MCF 10A (cell line): ENCODE measurements at regions not wholly inside any gene's neighbourhood (a gene's known extent, or its start where the extent isn't known, plus 50 kb on each side); places are given as distances from the start of the nearest gene placed in this dataset.
A peak's percentile ranks its signal among the peaks of the same experiment; 100 is the strongest.

Experiments
- BruUV-seq: library from RNA; stranded (reverse); fragments of 400-500 nt; replicated peaks from 2 replicates; lab custom pipeline; 2021; lab: Mats Ljungman, UMichigan
- CTCF ChIA-PET: fragments of 300-600 bp; sonication (Branson Sonifier 250); formaldehyde crosslinking; extraction: SDS; loops from one replicate; lab custom pipeline; 2021; ENCODE audit warnings: antibody characterized with exemption, inconsistent platforms; lab: Yijun Ruan, JAX
- POLR2A ChIA-PET: fragments of 300-600, 350-650 bp; sonication (Branson Sonifier 250); formaldehyde crosslinking; extraction: SDS; loops from one replicate; lab custom pipeline; 2020; ENCODE audit warnings: antibody characterized with exemption, inconsistent platforms; lab: Yijun Ruan, JAX
- DNase-seq: peaks from one replicate; pipeline ENCODE4 v3.0.0-alpha.2; 2018; ENCODE audit not compliant: unreplicated experiment
- H3K27ac Mint-ChIP-seq: one replicate; pipeline ENCODE4 v1.8.0; 2022; ENCODE audit warnings: mild to moderate bottlenecking, low read depth, mixed read lengths; ENCODE audit not compliant: unreplicated experiment
- H3K27me3 Mint-ChIP-seq: one replicate; pipeline ENCODE4 v1.8.0; 2022; ENCODE audit warnings: mixed read lengths; ENCODE audit not compliant: insufficient read depth, unreplicated experiment
- H3K36me3 Mint-ChIP-seq: one replicate; pipeline ENCODE4 v1.8.0; 2022; ENCODE audit warnings: mild to moderate bottlenecking, moderate library complexity, mixed read lengths; ENCODE audit not compliant: insufficient read depth, unreplicated experiment
- H3K4me1 Mint-ChIP-seq: one replicate; pipeline ENCODE4 v1.8.0; 2022; ENCODE audit warnings: mixed read lengths; ENCODE audit not compliant: insufficient read depth, unreplicated experiment
- H3K4me3 Mint-ChIP-seq: one replicate; pipeline ENCODE4 v1.8.0; 2022; ENCODE audit warnings: mild to moderate bottlenecking, moderate library complexity, mixed read lengths; ENCODE audit not compliant: unreplicated experiment
- H3K9me3 Mint-ChIP-seq: one replicate; pipeline ENCODE4 v1.8.0; 2022; ENCODE audit warnings: mixed read lengths; ENCODE audit not compliant: unreplicated experiment
- intact Hi-C: fragments of 100-400 bp; cut with micrococcal nuclease; formaldehyde crosslinking; loops from 2 replicates; pipeline ENCODE4 v1.14.1; 2022
- TF ChIP-seq, protein P1 (sequence below): fragments of 200-600 bp; IDR thresholded peaks from one replicate; pipeline ENCODE4 v1.8.0; 2022; ENCODE audit warnings: antibody characterized with exemption, mild to moderate bottlenecking; ENCODE audit not compliant: unreplicated experiment

DNA sequence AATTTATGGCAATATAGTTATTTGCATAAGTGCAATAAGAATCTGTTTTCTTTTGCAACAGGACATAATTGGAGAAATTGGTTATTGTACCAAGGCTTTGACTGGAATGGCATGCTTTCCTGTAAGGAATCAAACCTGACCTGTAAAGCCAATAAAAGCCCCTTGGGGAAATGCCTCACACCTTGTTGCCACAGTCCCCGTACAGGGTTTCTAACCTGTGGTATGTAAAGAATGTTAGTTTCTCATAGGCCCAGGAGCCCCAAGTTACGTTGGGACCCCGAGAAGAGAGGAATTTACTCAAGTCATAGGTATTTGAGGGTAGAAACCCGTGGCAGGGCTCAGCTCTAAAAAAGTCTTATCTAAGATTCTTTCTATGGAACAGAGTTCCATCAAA lies 441.4 kb downstream of the IGSF11 start:
- intact Hi-C loops = no loop called here
- POLR2A ChIA-PET = no interaction called here
- DNase-seq = no peak
- Mint-ChIP-seq H3K27me3 (no peaks in the 10 kb centered on the region), H3K9me3 (no peaks in the 10 kb centered on the region), H3K36me3 (no peaks in the 10 kb centered on the region), H3K27ac (no peak overlapping the region), H3K4me3 (no peak overlapping the region), H3K4me1 (peaks cover 1% of the 10 kb centered on the region)
- BruUV-seq = no TSS peak
- TF ChIP-seq, protein P1, sequence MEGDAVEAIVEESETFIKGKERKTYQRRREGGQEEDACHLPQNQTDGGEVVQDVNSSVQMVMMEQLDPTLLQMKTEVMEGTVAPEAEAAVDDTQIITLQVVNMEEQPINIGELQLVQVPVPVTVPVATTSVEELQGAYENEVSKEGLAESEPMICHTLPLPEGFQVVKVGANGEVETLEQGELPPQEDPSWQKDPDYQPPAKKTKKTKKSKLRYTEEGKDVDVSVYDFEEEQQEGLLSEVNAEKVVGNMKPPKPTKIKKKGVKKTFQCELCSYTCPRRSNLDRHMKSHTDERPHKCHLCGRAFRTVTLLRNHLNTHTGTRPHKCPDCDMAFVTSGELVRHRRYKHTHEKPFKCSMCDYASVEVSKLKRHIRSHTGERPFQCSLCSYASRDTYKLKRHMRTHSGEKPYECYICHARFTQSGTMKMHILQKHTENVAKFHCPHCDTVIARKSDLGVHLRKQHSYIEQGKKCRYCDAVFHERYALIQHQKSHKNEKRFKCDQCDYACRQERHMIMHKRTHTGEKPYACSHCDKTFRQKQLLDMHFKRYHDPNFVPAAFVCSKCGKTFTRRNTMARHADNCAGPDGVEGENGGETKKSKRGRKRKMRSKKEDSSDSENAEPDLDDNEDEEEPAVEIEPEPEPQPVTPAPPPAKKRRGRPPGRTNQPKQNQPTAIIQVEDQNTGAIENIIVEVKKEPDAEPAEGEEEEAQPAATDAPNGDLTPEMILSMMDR = no peak
- CTCF ChIA-PET = interaction anchor here (0.5 to 1.0 kb wide), 4 partner anchors 45 to 1818 kb away, joined by 3 read pairs; no protein-coding TSS in a partner anchor

DNA sequence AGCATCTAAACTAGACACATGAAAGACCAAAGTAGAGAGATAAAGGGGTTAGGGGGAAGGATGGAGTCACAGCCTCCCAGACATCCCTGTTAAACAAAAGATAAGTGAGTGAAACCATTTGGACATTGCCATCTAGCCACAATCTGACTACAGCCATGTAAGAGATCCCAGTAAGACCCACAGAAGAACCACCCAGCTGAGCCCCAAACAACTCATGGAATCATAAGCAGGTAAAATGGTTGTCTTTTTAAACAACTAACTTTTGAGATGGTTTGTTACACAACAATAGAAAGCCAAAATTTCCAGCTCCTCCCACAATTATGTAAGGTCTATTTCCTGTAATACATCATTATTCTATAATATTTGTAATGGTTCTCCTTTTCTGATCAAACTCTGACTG lies 437.5 kb downstream of the IGSF11 start:
- H3K27me3 Mint-ChIP-seq = no peaks in the 10 kb centered on the region
- intact Hi-C loops = no loop called here
- ChIA-PET POLR2A (no interaction called here), CTCF (no interaction called here)
- TF ChIP-seq, protein P1 = no peak
- H3K4me1 Mint-ChIP-seq = no peaks in the 10 kb centered on the region
- DNase-seq = no peak
- H3K4me3 Mint-ChIP-seq = no peak overlapping the region
- H3K36me3 Mint-ChIP-seq = no peaks in the 10 kb centered on the region
- no peaks in the 10 kb centered on the region for H3K9me3 Mint-ChIP-seq
- BruUV-seq = no TSS peak
- H3K27ac Mint-ChIP-seq = no peak overlapping the region

DNA sequence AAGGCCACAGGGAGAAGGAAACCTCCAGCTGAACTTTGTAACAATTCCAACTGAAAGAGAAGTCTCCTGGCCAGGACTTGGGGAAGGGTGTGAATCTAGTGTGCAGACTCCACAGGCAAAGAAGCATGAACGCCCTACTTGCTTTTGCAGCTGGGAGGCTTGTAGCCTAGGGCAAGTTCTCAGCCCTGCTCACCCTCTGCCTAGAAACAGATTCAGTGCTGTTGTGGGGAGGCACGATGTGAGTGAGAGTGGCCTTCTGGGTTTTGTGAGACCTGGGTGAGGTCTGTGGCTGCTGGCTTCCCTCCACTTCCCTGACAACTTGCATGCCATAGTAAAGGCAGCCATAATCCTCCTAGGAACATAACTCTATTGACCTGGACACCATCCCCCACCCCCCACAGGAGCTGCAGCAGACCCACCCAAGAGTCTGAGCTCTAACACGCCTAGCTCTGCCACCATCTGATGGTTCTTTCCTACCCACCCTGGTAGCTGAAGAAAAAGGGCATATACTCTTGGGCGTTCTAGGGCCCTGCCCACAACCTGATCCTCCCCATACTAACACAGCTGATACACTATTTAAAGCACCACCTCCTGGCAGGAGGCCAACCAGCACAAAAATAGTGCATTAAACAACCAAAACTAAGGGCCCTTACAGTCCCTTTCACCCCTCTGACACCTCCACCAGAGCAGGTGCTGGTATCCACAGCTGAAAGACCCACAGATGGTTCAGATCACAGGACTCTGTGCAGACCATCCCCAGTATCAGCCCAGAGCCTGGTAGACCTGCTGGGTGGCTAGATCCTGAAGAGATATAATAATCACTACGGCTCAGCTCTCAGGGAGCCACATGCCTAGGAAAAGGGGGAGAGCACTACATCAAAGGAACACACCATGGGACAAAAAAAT lies 426.5 kb downstream of the IGSF11 start:
- H3K4me1 Mint-ChIP-seq = no peaks in the 10 kb centered on the region
- BruUV-seq = no TSS peak
- peaks cover 7% of the 10 kb centered on the region for H3K9me3 Mint-ChIP-seq
- no peaks in the 10 kb centered on the region for H3K36me3 Mint-ChIP-seq
- TF ChIP-seq, protein P1 = no peak
- no peak overlapping the region for H3K4me3 Mint-ChIP-seq
- ChIA-PET CTCF (interaction anchor here (0.6 to 1.0 kb wide), 2 partner anchors 20 to 578 kb away, joined by 3 read pairs; no protein-coding TSS in a partner anchor), POLR2A (no interaction called here)
- no peak for DNase-seq
- intact Hi-C loops = no loop called here
- no peaks in the 10 kb centered on the region for H3K27me3 Mint-ChIP-seq
- H3K27ac Mint-ChIP-seq = no peak overlapping the region

DNA sequence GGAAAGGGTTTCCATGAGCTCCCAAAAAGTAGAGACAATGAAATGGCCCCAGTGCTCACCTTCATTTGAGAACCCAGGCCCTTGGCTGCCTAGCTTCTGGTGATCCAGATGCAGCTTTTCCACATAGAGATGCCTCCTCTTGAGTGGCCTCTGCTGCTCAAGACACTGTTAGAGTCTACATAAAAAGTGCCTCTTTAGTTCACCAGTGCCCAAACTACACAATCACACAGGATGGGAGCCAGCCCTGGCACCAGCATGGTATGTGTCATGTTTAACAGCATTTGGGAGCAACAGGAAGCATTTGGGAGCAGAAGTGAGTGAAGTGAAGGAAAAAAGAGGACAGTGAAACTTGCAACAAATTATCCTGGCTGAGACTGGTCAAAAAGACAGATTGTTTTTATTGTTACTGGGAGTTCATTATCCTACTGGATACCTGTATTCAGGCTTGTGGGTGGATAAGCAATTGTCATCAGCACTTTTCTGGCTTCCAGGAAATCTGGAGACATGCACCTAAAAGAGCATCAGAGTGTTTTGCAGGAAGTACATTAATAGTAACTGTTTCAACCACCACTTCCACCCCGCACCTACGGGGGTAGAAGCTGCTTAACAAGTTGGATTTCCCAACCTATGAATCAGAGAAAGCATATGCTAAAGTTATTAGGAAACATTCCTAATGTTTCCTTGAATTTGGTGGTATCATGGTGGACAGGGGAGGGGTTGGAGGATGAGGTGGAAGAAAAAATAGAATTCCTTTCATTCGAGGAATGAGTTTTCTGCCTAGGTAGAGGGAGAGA lies 416.2 kb downstream of the IGSF11 start:
- no peaks in the 10 kb centered on the region for H3K36me3 Mint-ChIP-seq
- H3K27ac Mint-ChIP-seq = no peak overlapping the region
- CTCF ChIA-PET = interaction anchor here (0.9 kb wide), 1 partner anchor 19 kb away, joined by 3 read pairs; no protein-coding TSS in a partner anchor
- peak; percentile 51 for DNase-seq
- intact Hi-C loops = no loop called here
- H3K4me3 Mint-ChIP-seq = no peak overlapping the region
- peaks cover 13% of the 10 kb centered on the region for H3K4me1 Mint-ChIP-seq
- TF ChIP-seq, protein P1 = no peak
- no peaks in the 10 kb centered on the region for H3K9me3 Mint-ChIP-seq
- BruUV-seq = no TSS peak
- POLR2A ChIA-PET = interaction anchor here (1.2 kb wide), 1 partner anchor 597 kb away, joined by 3 read pairs; no protein-coding TSS in a partner anchor
- H3K27me3 Mint-ChIP-seq = no peaks in the 10 kb centered on the region
